ENCODE measurements at regions not wholly inside any gene's neighbourhood (a gene's known extent, or its start where the extent isn't known, plus 50 kb on each side); places are given as distances from the start of the nearest gene placed in this dataset.

DNA sequence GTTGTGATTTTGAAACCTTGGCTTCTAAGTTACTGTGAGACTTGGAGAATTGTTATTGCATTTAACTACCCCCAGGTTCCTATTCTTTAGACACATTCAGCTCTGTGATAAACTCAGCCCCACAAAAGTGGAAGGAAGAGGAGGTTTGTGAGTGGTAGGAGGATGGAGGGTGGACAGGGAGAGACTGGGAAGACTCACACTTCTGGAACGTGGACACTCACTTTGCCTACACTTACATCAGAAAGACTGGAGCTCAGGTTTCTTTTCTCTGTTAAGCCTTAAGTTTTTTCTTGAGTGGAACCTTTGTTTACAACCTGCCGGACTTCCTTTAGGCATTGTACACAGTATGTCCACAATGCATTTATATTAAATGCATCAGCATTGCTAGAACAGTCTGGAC, 99.0 kb downstream of the AREG start:
- no peak for DNase-seq (ENCODE audit: extremely low spot score in 2 of 2)
- Histone ChIP-seq H3K9me3 (no peaks in the 10 kb centered on the region), H3K27me3 (no peaks in the 10 kb centered on the region), H3K4me1 (no peaks in the 10 kb centered on the region), H3K36me3 (no peaks in the 10 kb centered on the region), H3K4me3 (no peak overlapping the region), H3K27ac (no peak overlapping the region)
- intact Hi-C loops (cut with DNase I), result no loop called here
- TF ChIP-seq POLR2A (IDR thresholded peaks at IDR 0.05) (no peak), POLR2AphosphoS5 (IDR thresholded peaks at IDR 0.05; ENCODE audit: insufficient read depth in 1 of 2, low read depth in 1 of 2) (no peak)
- TF ChIP-seq, protein P1, sequence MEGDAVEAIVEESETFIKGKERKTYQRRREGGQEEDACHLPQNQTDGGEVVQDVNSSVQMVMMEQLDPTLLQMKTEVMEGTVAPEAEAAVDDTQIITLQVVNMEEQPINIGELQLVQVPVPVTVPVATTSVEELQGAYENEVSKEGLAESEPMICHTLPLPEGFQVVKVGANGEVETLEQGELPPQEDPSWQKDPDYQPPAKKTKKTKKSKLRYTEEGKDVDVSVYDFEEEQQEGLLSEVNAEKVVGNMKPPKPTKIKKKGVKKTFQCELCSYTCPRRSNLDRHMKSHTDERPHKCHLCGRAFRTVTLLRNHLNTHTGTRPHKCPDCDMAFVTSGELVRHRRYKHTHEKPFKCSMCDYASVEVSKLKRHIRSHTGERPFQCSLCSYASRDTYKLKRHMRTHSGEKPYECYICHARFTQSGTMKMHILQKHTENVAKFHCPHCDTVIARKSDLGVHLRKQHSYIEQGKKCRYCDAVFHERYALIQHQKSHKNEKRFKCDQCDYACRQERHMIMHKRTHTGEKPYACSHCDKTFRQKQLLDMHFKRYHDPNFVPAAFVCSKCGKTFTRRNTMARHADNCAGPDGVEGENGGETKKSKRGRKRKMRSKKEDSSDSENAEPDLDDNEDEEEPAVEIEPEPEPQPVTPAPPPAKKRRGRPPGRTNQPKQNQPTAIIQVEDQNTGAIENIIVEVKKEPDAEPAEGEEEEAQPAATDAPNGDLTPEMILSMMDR (IDR thresholded peaks at IDR 0.05), result no peak

DNA sequence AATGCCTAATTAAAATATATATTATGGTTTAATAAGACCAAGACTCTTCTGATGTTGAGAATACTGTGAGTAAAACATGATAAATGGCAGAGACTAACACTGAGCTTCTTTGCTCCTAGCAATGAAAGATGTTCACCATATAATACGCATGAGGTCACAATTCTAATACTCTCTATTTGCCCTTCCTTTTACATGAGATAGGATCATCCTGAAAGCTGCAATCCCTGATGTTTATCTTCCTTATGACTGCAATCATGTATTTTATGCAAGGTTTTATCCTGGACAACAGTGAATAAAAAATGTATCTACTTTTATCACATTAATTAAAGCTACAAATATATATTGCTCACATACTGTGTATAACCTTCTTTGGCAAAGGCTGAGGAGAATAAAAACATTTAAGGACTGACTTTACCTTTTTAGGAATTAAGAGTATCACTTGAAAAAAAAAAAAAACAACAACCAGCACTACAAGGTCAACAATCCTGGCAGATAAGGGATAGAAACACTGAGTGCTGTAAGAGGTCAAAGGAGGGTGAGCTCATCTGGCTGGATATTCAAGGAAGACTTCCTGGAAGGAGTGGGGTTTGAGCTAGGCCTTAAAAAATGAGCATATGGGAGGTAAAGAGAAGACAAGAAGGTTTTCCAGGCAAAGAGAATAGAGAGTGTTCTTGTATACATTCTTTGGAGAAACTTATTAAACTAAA, 99.9 kb downstream of the AREG start:
- intact Hi-C loops (cut with DNase I), result no loop called here
- Histone ChIP-seq H3K27ac (no peak overlapping the region), H3K27me3 (no peaks in the 10 kb centered on the region), H3K4me1 (no peaks in the 10 kb centered on the region), H3K9me3 (no peaks in the 10 kb centered on the region), H3K4me3 (no peak overlapping the region), H3K36me3 (no peaks in the 10 kb centered on the region)
- DNase-seq (ENCODE audit: extremely low spot score in 2 of 2), result no peak
- TF ChIP-seq, protein P1 (IDR thresholded peaks at IDR 0.05), result no peak
- TF ChIP-seq POLR2AphosphoS5 (IDR thresholded peaks at IDR 0.05; ENCODE audit: insufficient read depth in 1 of 2, low read depth in 1 of 2) (no peak), POLR2A (IDR thresholded peaks at IDR 0.05) (no peak)

DNA sequence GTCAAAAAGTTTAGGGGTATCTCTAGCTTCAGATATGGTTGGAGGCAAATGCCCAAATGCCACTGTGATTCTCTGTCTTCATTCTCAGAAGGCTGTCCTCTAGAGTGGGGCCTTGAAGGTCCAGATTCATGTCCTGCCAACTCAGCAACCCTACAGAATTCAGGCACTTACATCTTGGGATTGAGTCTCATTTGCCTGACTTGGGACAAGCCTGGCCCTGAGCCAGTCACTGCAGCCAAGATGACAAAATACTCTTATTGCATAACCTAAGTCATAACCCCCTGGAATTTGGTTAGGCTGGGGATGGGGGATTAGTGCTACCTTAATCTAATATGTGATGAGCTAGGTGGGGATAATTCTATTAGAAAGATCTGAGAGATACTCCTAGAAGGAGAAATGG, 100.5 kb downstream of the AREG start:
- intact Hi-C loops (cut with DNase I), result no loop called here
- no peaks in the 10 kb centered on the region for H3K27me3 ChIP-seq
- H3K4me3 ChIP-seq, result no peak overlapping the region
- no peaks in the 10 kb centered on the region for H3K4me1 ChIP-seq
- no peak overlapping the region for H3K27ac ChIP-seq
- TF ChIP-seq POLR2A (IDR thresholded peaks at IDR 0.05), result no peak
- no peaks in the 10 kb centered on the region for H3K36me3 ChIP-seq
- no peak for DNase-seq (ENCODE audit: extremely low spot score in 2 of 2)
- no peaks in the 10 kb centered on the region for H3K9me3 ChIP-seq

DNA sequence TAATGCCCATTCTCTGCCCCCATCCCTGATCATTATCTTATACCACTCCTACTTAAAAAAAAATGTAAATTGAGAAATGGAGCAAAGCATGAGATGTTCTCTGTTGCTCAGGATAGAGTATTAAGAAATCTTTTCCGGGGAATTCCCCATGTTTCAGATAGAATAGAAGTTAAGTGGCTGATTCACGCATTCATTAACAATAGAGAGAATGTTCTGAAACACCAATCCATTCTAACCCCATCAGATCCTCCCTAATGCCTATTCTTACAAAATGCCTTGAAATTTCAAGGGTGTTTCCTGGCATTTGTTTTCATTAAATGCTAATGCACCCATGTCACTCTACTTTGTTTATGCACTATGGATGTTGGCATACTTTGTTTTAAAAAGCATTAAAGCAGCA, 101.1 kb downstream of the AREG start:
- intact Hi-C loops (cut with DNase I), result no loop called here
- TF ChIP-seq POLR2A (IDR thresholded peaks at IDR 0.05) (no peak), POLR2AphosphoS5 (IDR thresholded peaks at IDR 0.05; ENCODE audit: insufficient read depth in 1 of 2, low read depth in 1 of 2) (peak in 1 of 2 donors; percentile 38)

DNA sequence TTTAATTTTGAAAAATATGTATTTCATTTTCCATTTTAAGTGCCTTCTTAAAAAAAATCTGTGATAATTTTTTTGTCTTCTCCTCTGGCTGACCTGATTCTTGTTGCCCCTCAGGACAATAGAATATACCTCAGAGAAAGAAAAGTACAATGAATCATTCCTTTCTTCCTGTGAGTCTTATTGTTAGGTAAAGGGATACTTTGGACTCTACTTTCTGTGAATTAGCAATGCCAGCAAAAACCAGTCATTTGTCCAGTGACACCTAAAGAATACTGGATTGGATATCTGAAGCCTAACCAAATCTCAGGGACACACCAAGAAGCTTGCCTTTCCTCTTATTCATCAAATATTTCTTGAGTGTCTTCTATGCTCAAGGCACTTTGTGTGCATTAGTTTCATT, 102.1 kb downstream of the AREG start:
- TF ChIP-seq, protein P1 (IDR thresholded peaks at IDR 0.05), result no peak
- TF ChIP-seq POLR2A (IDR thresholded peaks at IDR 0.05), result no peak
- no peak for TF ChIP-seq POLR2AphosphoS5 (IDR thresholded peaks at IDR 0.05; ENCODE audit: insufficient read depth in 1 of 2, low read depth in 1 of 2)
- intact Hi-C loops (cut with DNase I), result no loop called here
- Histone ChIP-seq H3K27me3 (no peaks in the 10 kb centered on the region), H3K9me3 (no peaks in the 10 kb centered on the region), H3K4me3 (no peak overlapping the region), H3K27ac (no peak overlapping the region), H3K36me3 (no peaks in the 10 kb centered on the region), H3K4me1 (no peaks in the 10 kb centered on the region)
- DNase-seq (ENCODE audit: extremely low spot score in 2 of 2), result no peak

More for the DNA sequence above, 101.1 kb downstream of the AREG start:
- Histone ChIP-seq H3K4me1 (no peaks in the 10 kb centered on the region), H3K27me3 (no peaks in the 10 kb centered on the region), H3K9me3 (no peaks in the 10 kb centered on the region), H3K4me3 (no peak overlapping the region), H3K27ac (no peak overlapping the region), H3K36me3 (no peaks in the 10 kb centered on the region)
- DNase-seq (ENCODE audit: extremely low spot score in 2 of 2), result no peak

DNA sequence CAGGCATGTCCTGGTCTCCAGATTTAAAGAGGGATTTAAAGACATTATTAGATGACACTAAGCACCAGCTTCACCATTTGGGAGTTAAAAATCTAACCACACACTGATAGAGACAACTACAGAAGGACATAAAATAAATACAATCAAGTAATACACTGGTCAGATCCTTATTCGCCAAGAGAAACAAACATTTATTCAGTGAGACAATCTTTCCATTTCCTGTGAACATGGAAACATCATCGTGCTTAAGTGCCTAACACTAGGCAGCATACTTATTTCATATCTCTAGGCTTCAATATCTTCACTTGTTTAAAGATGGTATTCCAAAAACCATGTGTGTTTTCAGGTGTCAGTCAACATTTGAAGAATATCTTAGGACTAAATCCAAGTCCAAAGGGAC, 103.6 kb downstream of the AREG start:
- TF ChIP-seq POLR2AphosphoS5 (IDR thresholded peaks at IDR 0.05; ENCODE audit: insufficient read depth in 1 of 2, low read depth in 1 of 2) (no peak), POLR2A (IDR thresholded peaks at IDR 0.05) (no peak)
- TF ChIP-seq, protein P1 (IDR thresholded peaks at IDR 0.05), result no peak
- H3K4me1 ChIP-seq, result no peaks in the 10 kb centered on the region
- H3K27me3 ChIP-seq, result no peaks in the 10 kb centered on the region
- intact Hi-C loops (cut with DNase I), result no loop called here
- no peaks in the 10 kb centered on the region for H3K36me3 ChIP-seq
- DNase-seq (ENCODE audit: extremely low spot score in 2 of 2), result no peak
- no peak overlapping the region for H3K27ac ChIP-seq
- H3K4me3 ChIP-seq, result no peak overlapping the region
- H3K9me3 ChIP-seq, result no peaks in the 10 kb centered on the region
